ENCODE measurements at regions not wholly inside any gene's neighbourhood (a gene's known extent, or its start where the extent isn't known, plus 50 kb on each side); places are given as distances from the start of the nearest gene placed in this dataset.

DNA sequence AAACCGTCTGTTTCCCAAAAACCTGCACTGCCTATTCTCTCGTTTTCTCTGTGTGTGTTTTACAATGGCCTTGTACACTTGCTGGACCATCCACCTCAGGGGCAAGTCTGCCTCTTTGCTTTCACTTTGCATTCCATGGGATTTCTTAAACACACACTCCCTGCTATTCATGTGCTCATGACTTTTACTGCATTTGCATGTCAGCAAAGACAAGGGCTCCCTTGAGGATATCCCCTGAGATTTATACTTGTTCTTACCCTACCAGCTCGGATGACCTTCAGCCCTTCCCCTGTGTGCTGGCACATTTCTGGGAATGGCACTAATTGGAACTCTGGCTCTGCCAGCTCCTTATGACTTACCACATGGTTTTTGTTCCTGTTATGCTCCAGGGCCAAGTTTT, 386.9 kb downstream of the AMY1C start:
- no peak overlapping the region for H3K4me3 ChIP-seq (ENCODE audit: low read depth, low read length)
- TF ChIP-seq, protein P1, sequence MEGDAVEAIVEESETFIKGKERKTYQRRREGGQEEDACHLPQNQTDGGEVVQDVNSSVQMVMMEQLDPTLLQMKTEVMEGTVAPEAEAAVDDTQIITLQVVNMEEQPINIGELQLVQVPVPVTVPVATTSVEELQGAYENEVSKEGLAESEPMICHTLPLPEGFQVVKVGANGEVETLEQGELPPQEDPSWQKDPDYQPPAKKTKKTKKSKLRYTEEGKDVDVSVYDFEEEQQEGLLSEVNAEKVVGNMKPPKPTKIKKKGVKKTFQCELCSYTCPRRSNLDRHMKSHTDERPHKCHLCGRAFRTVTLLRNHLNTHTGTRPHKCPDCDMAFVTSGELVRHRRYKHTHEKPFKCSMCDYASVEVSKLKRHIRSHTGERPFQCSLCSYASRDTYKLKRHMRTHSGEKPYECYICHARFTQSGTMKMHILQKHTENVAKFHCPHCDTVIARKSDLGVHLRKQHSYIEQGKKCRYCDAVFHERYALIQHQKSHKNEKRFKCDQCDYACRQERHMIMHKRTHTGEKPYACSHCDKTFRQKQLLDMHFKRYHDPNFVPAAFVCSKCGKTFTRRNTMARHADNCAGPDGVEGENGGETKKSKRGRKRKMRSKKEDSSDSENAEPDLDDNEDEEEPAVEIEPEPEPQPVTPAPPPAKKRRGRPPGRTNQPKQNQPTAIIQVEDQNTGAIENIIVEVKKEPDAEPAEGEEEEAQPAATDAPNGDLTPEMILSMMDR (conservative IDR thresholded peaks at IDR 0.05; ENCODE audit: low read depth, low read length): no peak
- DNase-seq (ENCODE audit: low read depth): no peak

DNA sequence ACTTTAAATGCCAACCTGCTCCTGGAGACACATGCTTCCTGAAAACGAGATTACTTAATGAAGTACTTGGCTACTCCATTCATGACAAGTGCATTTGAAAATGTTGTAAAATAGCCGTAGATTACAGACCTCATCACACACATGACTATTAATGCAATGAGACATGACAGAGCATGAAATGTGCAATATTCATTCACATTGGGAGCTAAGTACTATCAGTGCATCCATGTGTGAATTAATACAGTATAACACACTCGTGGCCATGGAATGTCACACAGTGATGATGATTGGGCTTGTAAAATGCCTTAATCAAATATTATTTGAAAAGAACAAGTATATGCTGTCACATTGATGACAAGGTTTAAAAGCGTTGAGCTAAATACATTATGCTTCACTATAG, 407.0 kb downstream of the AMY1C start:
- no peak overlapping the region for H3K4me3 ChIP-seq (ENCODE audit: low read depth, low read length)
- no peak for DNase-seq (ENCODE audit: low read depth)
- TF ChIP-seq, protein P1 (conservative IDR thresholded peaks at IDR 0.05; ENCODE audit: low read depth, low read length): no peak

DNA sequence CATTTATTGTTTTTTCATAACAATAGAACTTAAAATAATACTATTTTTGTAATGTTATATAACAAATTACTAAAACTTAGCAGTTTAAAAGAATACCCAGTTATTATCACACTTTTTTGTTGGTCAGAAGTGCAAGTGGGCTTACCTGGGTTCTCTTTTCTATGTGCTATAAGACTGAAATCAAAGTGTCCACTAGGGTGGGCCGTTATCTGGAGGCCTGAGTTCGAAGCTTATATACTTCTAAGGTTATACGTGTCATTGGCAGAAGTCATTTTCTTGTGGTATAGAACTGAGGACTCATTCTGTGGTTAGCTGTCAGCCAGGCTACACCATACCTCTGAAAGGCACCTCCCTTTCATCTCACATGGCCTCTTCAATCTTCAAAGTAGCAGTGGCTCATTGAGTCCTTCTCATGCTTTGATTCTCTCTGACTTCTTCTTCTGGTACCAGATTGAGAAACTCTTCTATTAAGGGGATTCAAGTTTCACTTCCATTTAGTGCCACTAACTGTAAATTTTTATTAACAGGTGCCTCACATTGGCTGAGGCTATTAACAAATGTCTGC, 414.3 kb downstream of the AMY1C start:
- H3K4me3 ChIP-seq (ENCODE audit: low read depth, low read length): no peak overlapping the region
- no peak for DNase-seq (ENCODE audit: low read depth)
- TF ChIP-seq, protein P1 (conservative IDR thresholded peaks at IDR 0.05; ENCODE audit: low read depth, low read length): no peak

DNA sequence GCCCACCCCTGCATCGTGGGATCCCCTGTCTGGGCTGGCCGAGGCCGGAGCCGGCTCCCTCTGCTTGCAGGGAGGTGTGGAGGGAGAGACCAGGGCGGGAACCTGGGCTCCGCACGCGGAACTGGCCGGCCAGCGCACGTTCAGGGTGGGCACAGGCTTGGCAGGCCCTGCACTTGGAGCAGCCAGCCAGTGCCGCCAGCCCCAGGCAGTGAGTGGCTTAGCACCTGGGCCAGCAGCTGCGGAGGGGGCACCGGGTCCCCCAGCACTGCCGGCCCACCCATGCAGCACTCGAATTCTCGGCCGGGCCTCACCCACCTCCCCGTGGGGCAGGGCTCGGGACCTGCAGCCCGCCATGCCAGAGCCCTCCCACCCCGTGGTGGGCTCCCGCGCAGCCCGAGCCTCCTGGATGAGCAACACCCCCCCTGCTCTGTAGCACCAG, 422.6 kb downstream of the AMY1C start:
- H3K4me3 ChIP-seq (ENCODE audit: low read depth, low read length): no peak overlapping the region
- DNase-seq (ENCODE audit: low read depth): no peak
- TF ChIP-seq, protein P1 (conservative IDR thresholded peaks at IDR 0.05; ENCODE audit: low read depth, low read length): no peak

GRCh38 chr1:104182251-104182650, 432.6 kb downstream of the AMY1C start:
- no peak for DNase-seq (ENCODE audit: low read depth)
- TF ChIP-seq, protein P1 (conservative IDR thresholded peaks at IDR 0.05; ENCODE audit: low read depth, low read length): no peak
- H3K4me3 ChIP-seq (ENCODE audit: low read depth, low read length): no peak overlapping the region

GRCh38 chr1:104189207-104189606, 439.5 kb downstream of the AMY1C start:
- no peak overlapping the region for H3K4me3 ChIP-seq (ENCODE audit: low read depth, low read length)
- no peak for DNase-seq (ENCODE audit: low read depth)
- TF ChIP-seq, protein P1 (conservative IDR thresholded peaks at IDR 0.05; ENCODE audit: low read depth, low read length): no peak

GRCh38 chr1:104190821-104191220, 441.1 kb downstream of the AMY1C start:
- TF ChIP-seq, protein P1 (conservative IDR thresholded peaks at IDR 0.05; ENCODE audit: low read depth, low read length): no peak

More at GRCh38 chr1:104190821-104191220, 441.1 kb downstream of the AMY1C start:
- H3K4me3 ChIP-seq (ENCODE audit: low read depth, low read length): no peak overlapping the region
- DNase-seq (ENCODE audit: low read depth): no peak
